Coronary artery (tissue), 2 donors: ENCODE measurements at regions not wholly inside any gene's neighbourhood (a gene's known extent, or its start where the extent isn't known, plus 50 kb on each side); places are given as distances from the start of the nearest gene placed in this dataset.

Source experiments
- DNase-seq: peaks from one replicate; pipeline ENCODE4 v3.0.0-alpha.2; 2017; ENCODE audit warnings: low spot score
- H3K27ac ChIP-seq, 2 donors: fragments of 200-600 bp; sonication (generic); one replicate each; pipeline ENCODE4 v1.5.1; 2016 to 2019
- H3K4me3 ChIP-seq: fragments of 200-600 bp; sonication (generic); 2 replicates; pipeline ENCODE4 v1.5.1; 2016; ENCODE audit warnings: mild to moderate bottlenecking, moderate library complexity
- CTCF ChIP-seq: fragments of 200-600 bp; sonication (generic); IDR thresholded peaks from one replicate; pipeline ENCODE4 v1.5.1; 2019; ENCODE audit warnings: antibody characterized with exemption

GRCh38 chr12:40622246-40622838 is 69.9 kb upstream of the CNTN1 start:
- peak; percentile 46 for TF ChIP-seq CTCF
- DNase-seq = no peak
- Histone ChIP-seq H3K27ac (no peak overlapping the region), H3K4me3 (no peak overlapping the region)

DNA sequence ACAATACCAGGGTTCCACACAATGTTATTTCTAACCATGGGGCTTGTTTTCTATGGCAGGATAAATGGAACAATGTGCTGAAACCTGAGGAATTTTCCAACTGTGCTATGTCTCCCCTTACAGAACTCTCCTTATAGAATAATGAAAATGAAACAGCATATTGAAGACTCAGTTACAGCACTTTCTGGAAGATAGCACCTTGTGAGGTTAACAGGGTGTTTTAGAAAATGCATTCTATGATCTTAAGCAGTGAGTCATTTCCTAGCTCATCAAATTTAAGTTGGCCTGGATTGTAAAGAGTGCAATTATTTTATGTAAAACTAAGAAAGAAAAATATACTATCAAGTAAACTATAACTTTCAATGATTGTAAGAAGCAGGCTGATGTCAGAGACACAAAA is 60.1 kb upstream of the CNTN1 start:
- no peak for TF ChIP-seq CTCF
- no peak overlapping the region for H3K4me3 ChIP-seq
- no peak for DNase-seq
- no peak overlapping the region for H3K27ac ChIP-seq

DNA sequence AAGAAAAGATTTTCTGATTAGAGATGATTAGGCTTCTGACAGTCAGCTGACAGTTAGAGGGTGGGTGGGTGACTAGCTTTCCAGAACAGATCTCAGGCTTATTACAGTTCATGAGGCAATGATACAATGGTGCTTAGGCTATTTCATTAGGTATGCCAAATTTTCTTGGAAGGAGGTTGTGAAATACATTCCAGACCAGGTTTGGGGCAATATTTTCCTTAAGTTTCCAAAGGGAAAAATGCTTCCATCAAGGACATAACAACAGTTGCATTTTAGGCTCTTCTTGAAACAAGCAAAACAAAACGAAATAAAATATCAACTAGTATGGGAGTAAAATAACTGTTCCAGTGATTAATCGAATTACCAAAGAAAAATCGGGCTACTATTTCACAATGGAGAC is 59.3 kb upstream of the CNTN1 start:
- H3K27ac ChIP-seq = no peak overlapping the region
- no peak for DNase-seq
- H3K4me3 ChIP-seq = no peak overlapping the region
- no peak for TF ChIP-seq CTCF

DNA sequence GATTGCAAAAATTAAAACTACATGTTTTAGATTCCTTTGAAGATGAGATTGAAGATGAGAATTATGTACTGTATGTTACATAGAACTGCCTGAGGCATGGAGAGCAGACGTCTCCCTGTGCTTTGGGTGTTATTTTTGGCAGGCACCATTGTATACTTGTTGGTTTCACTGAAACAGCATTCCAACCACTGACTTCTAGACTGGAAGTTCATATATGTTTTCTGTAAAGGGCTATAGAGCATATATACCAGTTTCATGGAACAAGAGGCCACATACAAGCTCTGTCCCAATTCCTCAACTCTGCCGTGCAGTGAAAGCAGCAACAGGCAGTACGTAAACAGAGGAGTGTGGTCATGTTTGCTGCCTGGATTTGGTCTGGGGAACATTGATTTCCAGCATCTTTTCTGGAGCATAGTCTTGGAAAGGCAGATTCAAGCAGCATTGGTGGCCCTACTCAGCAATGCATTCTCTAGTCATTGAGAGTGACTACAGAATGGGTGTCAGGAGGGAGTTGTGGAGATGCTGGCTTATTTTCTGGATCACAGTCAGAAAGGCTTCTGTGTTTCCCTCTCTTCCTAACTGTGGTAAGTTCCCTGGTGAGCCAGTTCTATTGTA is 57.6 kb upstream of the CNTN1 start:
- Histone ChIP-seq H3K4me3 (no peak overlapping the region), H3K27ac (no peak overlapping the region)
- TF ChIP-seq CTCF = no peak
- no peak for DNase-seq

- DNase-seq = no peak
- Histone ChIP-seq H3K27ac (no peak overlapping the region), H3K4me3 (no peak overlapping the region)
- TF ChIP-seq CTCF = no peak
Observed at GRCh38 chr12:40635141-40635731, 57.0 kb upstream of the CNTN1 start.
